ENCODE measurements at regions not wholly inside any gene's neighbourhood (a gene's known extent, or its start where the extent isn't known, plus 50 kb on each side); places are given as distances from the start of the nearest gene placed in this dataset.

DNA sequence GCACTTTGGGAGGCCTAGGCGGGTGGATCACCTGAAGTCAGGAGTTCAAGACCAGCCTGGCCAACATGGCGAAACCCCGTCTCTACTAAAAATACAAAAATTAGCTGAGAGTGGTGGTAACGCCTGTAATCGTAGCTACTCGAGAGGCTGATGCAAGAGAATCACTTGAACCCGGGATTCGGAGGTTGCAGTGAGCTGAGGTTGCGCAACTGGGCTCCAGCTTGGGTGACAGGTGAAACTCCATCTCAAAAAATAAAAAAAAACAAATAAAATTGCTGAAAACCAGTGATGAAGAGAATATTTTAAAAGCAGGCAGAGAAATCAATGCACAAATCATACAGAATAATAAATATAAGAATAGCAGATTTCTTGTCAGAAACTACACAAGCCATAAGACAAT, 129.3 kb downstream of the SLIT2 start:
- ChIA-PET POLR2A (no interaction called here), CTCF (no interaction called here)
- H3K27me3 Mint-ChIP-seq = no peaks in the 10 kb centered on the region
- Histone ChIP-seq H3K4me1 (ENCODE audit: insufficient read depth, low read length) (no peaks in the 10 kb centered on the region), H3K4me3 (ENCODE audit: low read length) (no peak overlapping the region), H3K27ac (ENCODE audit: low read depth in 1 of 2, low read length in 2 of 2) (no peak overlapping the region), H3K36me3 (ENCODE audit: insufficient read depth, low read length) (no peaks in the 10 kb centered on the region), H3K27me3 (ENCODE audit: control insufficient read depth in 1 of 2, insufficient read depth in 2 of 2, low read length in 2 of 2) (no peaks in the 10 kb centered on the region), H3K9me3 (ENCODE audit: control insufficient read depth in 1 of 2, insufficient read depth in 1 of 2, low read length in 2 of 2) (no peaks in the 10 kb centered on the region)
- H3K36me3 Mint-ChIP-seq (ENCODE audit: low read depth) = no peaks in the 10 kb centered on the region
- intact Hi-C loops (cut with DNase I, micrococcal nuclease) = loop anchor here in 1 of 2 experiments (5.0 kb wide), 1 partner anchor 1654 kb away; no protein-coding TSS in a partner anchor
- DNase-seq = no peak
- no peak overlapping the region for H3K27ac Mint-ChIP-seq
- no peak for ATAC-seq (ENCODE audit: poor library complexity)
- H3K4me3 Mint-ChIP-seq = no peak overlapping the region
- no peaks in the 10 kb centered on the region for H3K4me1 Mint-ChIP-seq (ENCODE audit: low read depth)
- TF ChIP-seq, protein P1, sequence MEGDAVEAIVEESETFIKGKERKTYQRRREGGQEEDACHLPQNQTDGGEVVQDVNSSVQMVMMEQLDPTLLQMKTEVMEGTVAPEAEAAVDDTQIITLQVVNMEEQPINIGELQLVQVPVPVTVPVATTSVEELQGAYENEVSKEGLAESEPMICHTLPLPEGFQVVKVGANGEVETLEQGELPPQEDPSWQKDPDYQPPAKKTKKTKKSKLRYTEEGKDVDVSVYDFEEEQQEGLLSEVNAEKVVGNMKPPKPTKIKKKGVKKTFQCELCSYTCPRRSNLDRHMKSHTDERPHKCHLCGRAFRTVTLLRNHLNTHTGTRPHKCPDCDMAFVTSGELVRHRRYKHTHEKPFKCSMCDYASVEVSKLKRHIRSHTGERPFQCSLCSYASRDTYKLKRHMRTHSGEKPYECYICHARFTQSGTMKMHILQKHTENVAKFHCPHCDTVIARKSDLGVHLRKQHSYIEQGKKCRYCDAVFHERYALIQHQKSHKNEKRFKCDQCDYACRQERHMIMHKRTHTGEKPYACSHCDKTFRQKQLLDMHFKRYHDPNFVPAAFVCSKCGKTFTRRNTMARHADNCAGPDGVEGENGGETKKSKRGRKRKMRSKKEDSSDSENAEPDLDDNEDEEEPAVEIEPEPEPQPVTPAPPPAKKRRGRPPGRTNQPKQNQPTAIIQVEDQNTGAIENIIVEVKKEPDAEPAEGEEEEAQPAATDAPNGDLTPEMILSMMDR (IDR thresholded peaks at IDR 0.05) = no peak
- H3K9me3 Mint-ChIP-seq = no peaks in the 10 kb centered on the region

DNA sequence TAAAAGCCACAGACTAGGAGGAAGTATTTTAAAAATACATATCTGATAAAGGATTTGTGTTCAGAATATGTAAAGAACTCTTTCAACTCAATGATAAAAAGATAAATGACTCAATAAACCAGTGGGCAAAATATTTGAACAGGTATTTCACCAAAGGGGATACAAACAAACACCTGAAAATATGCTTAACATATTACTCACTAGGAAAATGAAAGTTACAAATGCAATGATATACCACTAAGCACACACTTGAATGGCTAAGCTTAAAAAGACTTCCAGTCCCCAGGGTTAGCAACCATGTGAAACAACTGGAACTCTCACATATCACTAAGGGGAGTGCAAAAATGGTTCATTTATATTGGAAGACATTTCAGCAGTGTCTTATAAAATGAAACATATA, 131.6 kb downstream of the SLIT2 start:
- Mint-ChIP-seq H3K27ac (no peak overlapping the region), H3K27me3 (no peaks in the 10 kb centered on the region), H3K4me3 (no peak overlapping the region), H3K36me3 (ENCODE audit: low read depth) (no peaks in the 10 kb centered on the region), H3K4me1 (ENCODE audit: low read depth) (no peaks in the 10 kb centered on the region), H3K9me3 (no peaks in the 10 kb centered on the region)
- ChIA-PET POLR2A (no interaction called here), CTCF (no interaction called here)
- Histone ChIP-seq H3K27ac (ENCODE audit: low read depth in 1 of 2, low read length in 2 of 2) (no peak overlapping the region), H3K36me3 (ENCODE audit: insufficient read depth, low read length) (no peaks in the 10 kb centered on the region), H3K27me3 (ENCODE audit: control insufficient read depth in 1 of 2, insufficient read depth in 2 of 2, low read length in 2 of 2) (no peaks in the 10 kb centered on the region), H3K9me3 (ENCODE audit: control insufficient read depth in 1 of 2, insufficient read depth in 1 of 2, low read length in 2 of 2) (no peaks in the 10 kb centered on the region), H3K4me1 (ENCODE audit: insufficient read depth, low read length) (no peaks in the 10 kb centered on the region), H3K4me3 (ENCODE audit: low read length) (no peak overlapping the region)
- DNase-seq (no peak), ATAC-seq (ENCODE audit: poor library complexity) (no peak)
- TF ChIP-seq, protein P1 (IDR thresholded peaks at IDR 0.05) = no peak
- intact Hi-C loops (cut with DNase I, micrococcal nuclease) = loop anchor here in 1 of 2 experiments (5.0 kb wide), 1 partner anchor 1656 kb away; no protein-coding TSS in a partner anchor

DNA sequence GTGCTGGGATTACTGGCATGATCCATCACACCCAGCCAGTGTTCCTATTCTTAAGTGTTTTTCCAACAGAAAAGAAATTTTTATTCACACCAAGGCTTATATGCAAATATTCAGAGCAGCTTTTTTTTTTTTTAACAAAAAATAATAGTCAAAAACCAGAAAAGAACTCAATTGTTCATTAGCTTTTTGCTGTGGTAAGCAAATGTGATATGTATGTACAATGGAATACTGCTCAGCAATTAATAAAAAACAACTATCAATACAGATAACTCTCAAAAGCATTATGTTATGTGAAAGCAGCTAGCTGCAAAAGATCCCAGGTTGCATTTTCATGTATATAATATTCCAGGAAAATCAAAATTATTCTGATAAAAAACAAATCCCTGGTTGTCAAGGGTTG, 132.3 kb downstream of the SLIT2 start:
- ChIA-PET POLR2A (no interaction called here), CTCF (no interaction called here)
- Mint-ChIP-seq H3K36me3 (ENCODE audit: low read depth) (no peaks in the 10 kb centered on the region), H3K9me3 (no peaks in the 10 kb centered on the region), H3K27me3 (no peaks in the 10 kb centered on the region), H3K4me1 (ENCODE audit: low read depth) (no peaks in the 10 kb centered on the region), H3K4me3 (no peak overlapping the region), H3K27ac (no peak overlapping the region)
- no peak overlapping the region for H3K27ac ChIP-seq (ENCODE audit: low read depth in 1 of 2, low read length in 2 of 2)
- no peaks in the 10 kb centered on the region for H3K36me3 ChIP-seq (ENCODE audit: insufficient read depth, low read length)
- H3K27me3 ChIP-seq (ENCODE audit: control insufficient read depth in 1 of 2, insufficient read depth in 2 of 2, low read length in 2 of 2) = no peaks in the 10 kb centered on the region
- H3K9me3 ChIP-seq (ENCODE audit: control insufficient read depth in 1 of 2, insufficient read depth in 1 of 2, low read length in 2 of 2) = no peaks in the 10 kb centered on the region
- no peaks in the 10 kb centered on the region for H3K4me1 ChIP-seq (ENCODE audit: insufficient read depth, low read length)
- DNase-seq = no peak
- intact Hi-C loops (cut with DNase I, micrococcal nuclease) = loop anchor here in 1 of 2 experiments (5.0 kb wide), 1 partner anchor 1657 kb away; no protein-coding TSS in a partner anchor
- ATAC-seq (ENCODE audit: poor library complexity) = no peak
- TF ChIP-seq, protein P1 (IDR thresholded peaks at IDR 0.05) = no peak
- no peak overlapping the region for H3K4me3 ChIP-seq (ENCODE audit: low read length)
